GM18873 (cell line): ENCODE measurements at regions not wholly inside any gene's neighbourhood (a gene's known extent, or its start where the extent isn't known, plus 50 kb on each side); places are given as distances from the start of the nearest gene placed in this dataset.
A peak's percentile ranks its signal among the peaks of the same experiment; 100 is the strongest.

Source experiments
- ATAC-seq: cut with Tn5 transposase; IDR thresholded peaks from one replicate; pipeline ENCODE4 v1.9.1; 2021; ENCODE audit warnings: mild to moderate bottlenecking, moderate library complexity, moderate number of reproducible peaks; ENCODE audit not compliant: unreplicated experiment, low FRiP score

DNA sequence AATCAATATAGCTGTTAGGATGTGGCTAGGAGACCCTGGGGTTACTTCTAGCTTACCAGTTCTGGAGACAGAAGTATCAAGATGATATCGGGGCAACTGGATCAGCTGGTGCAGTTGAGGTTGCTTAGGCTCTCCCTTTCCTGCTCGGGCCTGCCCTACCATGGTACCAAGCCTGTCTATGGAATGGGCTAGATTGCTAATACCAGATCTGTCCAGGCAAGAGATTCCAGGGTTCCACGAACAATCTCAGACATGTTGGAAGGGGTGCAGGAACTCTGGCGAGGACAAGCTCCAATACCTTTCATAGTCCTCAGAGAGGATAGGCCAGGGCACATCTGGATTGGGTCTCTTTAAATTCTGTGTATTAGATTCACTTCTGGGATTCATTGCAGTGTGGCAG is 53.8 kb downstream of the ADM start:
- ATAC-seq = no peak

DNA sequence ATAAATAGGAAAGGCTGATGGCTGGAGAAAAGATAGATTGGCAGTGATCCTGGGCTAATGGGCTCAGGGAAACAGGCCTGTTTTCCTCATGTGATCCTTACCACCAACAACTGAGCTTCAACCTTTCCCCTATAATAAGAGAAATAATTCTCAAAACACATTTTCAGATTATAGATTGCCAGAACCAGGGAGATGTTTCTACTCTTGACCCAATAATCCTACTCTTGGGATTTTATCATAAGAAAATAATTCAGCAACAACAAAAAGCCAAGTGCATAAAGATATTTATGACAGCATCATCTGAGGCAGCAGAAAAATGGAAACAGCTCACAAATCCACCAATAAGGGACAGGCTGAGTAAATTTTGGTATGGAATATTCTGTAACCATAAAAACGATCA is 54.3 kb downstream of the ADM start:
- ATAC-seq = no peak

DNA sequence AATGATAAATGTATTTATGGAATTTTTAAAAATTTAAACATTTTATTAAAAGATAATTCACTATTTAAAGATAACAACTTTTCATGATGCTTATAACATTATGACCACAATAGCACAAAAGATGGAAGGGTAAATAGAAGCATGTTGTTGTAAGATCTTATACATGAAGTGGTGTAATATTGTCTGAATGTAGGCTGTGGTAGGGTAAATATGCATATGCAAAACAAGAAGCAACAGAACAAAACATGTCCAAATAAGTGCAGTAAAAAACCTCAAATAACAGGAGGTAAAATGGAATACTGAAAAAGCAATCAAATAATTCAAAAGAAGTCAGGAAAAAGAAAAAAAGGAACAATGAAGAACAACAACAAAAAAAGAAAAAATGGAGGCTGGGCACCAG is 56.0 kb downstream of the ADM start:
- no peak for ATAC-seq

DNA sequence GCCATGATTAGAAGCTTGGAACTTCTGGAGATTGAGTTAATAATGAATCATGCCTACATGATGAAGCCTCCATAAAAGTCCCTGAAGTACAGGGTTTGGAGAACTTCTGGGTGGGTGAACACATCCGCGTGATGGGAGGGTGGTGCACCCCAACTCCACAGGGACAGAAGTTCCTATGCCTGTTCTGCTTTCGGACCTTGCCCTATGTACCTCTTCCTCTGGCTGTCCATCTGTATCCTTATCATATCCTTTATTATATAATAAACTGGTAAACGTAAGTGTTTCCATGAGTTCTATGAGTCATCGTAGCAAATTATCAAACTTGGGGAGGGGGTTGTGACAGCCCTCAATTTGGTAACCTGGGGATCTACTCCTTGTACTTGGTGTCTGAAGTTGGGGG is 60.2 kb downstream of the ADM start:
- no peak for ATAC-seq

DNA sequence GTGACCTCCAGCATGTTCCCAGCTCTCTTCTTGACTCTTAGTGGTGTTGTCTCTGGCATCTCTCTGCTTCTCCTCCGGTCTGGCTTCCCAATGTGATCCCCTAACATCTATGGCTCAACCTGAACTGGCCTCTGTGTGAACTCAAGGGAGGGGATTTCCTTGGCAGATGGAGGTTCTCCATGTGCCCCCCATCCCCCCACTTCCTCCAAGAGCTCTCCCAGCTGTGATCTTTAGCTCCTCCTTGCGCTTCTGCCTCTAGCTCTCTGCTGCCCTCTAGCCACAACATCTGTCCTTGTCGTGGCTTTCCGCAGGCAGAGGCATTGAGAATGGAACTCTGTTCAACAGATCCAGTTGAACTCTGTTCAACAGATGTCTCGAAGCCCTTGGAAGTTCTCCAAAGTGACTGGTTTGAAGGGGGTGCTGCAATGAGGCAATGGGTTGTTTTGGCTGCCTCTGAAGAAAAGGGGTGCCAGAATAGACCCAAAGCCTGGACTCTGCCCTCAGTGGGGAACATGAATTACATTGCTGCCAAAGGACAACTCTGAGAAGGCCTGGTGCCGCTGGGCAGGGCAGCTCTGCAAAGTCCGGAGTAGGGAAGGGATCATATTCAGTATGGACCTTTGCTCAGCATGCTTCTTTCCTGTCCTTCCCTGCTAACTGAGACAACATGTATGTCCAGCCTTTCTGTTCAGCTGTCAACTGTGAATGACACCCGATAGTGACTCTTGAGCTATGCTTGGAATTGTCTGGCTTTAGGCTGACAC is 61.9 kb downstream of the ADM start:
- peak; percentile 79 for ATAC-seq

DNA sequence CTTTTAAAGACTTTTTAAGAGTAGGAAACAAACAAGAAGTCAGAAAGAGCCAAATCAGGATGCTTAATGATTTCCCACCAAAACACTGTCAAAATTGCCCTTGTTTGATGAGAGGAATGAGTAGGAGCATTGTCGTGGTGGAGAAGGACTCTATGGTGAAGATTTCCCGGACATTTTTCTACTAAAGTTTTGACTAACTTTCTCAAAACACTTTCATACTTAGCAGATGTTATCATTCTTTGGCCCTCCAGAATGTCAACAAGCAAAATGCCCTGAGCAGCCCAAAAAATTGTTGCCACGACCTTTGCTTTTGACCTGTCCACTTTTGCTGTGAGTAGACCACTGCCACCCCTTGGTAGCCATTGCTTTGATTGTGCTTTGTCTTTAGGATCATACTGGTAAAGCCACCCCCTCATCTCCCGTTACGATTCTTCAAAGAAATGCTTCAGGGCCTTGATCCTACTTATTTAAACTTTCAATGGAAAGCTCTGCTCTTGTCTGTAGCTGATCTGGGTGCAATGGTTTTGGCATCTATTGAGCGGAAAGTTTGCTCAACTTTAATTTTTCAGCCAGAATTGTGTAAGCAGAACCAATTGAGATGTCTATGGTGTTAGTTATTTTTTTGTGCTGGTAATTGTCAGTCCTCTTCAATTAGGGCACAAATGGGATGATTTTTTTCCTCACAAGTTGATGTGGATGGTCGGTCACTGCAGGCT is 67.2 kb downstream of the ADM start:
- no peak for ATAC-seq

DNA sequence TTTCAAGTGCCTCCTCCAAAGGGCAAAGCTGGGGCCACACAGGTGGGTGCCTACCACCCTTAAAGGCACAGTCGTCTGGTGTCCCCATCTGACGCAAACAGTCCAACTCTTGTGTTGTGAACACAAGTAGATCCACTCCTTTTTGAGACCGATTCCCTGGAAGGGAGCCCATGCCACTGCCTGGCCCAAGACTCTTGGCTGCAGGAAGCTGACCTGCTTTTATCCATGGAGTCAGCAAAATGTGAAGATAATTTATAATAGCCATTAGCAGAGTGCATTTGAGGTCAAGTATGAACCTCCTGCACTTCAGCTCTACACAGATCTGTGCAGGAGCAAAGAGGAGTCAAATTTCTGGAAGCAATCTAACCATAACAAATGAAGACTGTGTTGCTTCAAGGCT is 68.5 kb downstream of the ADM start:
- ATAC-seq = no peak

DNA sequence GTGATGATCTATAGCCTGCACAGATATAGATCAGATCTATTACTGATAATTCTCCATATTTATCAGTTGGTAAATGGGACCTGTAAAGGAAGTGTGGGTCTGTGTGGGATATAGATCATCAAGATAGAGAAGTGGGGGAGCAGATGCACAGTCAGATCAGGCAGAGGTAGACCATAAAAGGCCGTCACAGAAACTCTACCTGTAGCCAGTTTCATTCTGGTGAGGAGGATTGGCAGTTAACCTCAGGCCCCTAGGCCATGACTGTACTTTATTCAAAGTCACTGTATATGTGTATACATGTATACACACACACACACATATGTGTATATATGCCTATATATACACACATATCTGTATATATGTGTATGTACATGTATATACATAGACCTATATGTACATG is 69.1 kb downstream of the ADM start:
- ATAC-seq = no peak

DNA sequence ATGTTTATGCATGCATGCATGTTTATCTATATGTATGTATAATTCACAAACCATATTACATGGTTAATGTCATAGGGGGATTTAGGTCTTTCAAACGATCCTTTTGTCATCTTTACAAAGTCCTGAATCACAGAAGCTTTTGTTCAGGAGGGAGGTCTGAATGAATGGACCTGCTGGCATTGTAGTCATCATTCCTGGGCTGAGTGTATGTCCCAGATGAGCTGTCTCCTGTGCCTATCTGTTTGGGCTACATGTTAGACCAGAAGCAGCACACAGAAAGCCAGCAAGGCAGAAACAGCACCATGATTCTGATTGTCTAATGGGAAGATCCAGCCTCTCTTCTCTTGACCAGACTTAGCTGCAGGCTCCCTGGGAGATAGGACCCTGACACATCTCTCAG is 69.5 kb downstream of the ADM start:
- no peak for ATAC-seq

DNA sequence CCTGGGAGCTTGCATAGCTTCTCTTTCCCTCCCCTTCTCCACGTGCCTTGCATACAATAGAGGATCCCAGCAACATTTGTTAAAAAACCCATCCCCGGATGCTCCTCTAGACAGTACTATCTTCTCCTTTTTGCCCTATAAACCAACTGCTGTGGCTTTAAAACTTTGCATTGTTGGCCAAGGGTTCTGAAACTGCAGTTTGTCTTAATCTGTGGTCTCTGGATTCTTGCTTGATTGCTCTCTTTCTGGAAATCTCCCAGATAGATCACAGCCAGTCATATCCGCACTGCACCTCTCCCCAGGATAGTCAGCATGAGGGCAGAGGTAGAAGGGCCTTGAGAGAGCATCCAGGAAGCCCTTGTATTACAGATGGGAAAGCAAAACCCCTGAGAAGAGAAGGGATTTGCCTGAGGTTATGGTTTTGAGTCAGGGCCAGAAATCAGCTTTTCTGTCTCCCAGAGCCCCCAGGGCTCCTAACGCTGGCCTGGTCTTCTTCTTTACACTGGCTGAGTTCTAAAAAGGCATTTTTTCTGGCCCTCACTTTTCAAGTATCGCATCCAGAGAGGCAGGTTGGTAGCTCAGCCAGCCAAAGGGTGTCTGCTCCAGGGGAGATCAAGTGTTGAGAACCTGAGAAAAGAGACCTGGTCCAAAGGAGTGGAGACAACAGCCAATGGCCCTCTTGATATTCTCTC is 70.6 kb downstream of the ADM start:
- ATAC-seq = no peak

DNA sequence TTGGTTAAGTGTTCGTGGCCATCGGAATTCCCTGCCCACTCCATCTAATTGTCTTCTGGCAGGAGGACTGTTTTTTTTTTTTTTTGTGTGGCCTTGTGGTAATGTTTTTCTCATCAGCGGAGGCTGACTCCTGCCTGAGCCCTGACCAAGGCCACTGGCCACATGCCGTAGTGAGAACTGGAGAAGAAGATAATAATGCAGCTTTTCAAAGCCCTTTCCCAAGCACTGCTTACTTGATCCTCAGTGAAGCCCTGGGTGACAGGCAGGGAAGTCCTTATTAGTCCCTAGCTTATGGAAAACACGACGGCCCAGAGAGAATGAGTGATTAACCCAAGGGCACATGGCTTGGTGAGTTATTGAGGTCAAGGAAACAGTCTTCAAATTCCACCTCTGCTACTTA is 71.2 kb downstream of the ADM start:
- no peak for ATAC-seq

DNA sequence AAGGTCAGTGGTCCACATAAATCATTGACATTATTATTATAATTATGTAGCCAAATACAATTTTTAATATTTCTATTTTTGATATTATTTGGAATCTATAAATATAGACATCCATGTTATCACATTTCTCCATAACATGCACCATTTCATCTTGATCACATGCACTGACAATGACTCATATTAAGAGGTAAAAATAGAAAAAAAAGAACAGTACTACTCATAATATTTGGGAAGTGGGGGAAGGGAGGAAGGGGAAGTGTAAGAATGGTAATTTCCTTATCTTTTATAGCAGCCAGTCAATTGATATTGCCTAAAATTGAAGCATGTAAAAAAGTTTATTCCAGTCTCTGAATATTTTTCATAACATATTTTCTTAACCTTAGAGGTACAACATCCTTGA is 72.3 kb downstream of the ADM start:
- no peak for ATAC-seq

DNA sequence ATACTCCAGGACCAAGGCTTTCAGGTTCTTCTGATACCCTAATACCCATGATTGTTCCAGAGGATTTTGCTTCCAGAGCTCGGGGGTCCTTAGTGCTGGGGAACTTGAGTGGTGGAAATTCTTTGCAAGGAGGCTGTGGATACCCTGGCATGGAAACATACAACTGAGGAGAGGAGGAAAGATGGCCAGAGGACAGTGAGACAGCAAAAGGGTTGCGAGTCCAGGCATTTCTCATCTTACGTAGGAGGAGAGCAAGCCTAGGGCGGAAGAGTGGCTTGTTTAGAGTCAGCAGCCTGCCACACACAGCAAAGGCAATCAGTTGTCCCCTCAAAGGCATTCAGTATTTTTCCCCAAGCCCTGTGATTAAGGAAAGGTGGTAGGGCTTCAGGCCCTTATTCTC is 73.5 kb downstream of the ADM start:
- ATAC-seq = no peak

DNA sequence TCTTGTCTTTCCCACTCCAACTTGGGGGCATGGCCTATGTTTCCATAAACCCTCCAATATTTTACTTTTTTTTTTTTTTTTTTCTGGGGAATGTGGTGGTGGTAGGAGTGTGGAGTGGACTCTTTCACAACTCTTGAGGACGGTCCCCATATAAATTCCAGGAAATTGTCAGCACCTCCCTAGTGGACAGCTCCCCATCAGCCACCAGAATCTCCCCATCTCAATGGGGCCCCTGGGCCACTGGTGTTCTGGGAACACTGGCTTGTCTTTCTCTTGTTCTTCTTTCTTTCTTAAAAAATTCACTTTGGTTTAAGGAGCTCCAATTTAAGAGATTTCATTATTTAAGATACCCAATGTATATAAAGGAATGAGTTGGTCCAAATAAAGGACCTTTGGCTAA is 74.1 kb downstream of the ADM start:
- ATAC-seq = no peak

DNA sequence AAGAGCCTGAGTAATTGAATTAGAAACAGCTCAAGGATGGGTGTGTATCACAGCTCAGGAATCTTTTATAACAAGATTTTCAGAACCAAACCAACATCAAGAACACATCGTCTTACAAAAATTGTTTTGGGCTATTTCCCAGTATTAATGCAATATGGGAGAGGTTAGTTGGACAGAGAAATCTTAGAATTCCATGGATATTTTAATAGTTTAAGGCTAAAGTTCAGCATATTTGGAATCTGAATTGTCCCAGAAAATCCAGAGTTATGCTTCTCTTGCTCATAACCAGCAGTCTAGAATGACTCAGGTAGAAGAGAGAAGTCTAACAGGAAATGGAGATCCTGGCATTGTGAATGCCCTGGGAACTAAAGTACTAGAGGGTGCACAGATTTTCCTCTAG is 74.6 kb downstream of the ADM start:
- no peak for ATAC-seq

DNA sequence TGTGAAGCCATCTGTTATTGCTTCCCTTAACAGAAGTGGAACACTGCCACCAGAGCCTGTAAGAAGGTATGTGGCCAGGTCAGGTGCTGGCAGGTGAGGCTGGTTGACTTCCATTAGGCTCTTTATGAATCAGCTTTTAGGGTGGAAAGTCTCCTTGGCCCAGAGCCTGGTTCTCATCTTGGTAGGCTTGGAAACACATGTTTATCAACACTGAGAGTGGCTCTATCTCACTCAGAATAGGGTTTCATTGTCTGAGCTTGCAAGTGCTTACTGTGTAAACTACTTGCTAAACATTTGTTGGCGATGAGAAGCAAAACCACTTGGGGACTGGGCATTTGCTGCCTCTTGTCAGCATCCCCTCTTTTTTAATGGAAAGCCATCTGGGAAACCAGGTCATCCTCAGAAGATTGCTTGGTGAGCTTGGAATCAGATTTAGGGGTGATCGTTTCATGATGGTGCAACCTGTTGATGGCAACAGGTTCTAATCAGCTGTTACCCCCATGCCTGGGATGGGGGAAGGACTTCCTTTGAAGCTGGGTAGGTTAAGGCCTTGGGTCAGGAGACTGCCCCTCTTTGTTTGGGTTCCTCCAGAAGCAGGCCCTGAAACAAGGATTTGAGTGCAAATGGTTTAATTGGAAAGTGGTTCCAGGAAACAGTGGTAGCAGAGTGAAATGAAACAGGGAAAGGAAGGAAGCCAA is 75.0 kb upstream of the AMPD3 start:
- no peak for ATAC-seq

DNA sequence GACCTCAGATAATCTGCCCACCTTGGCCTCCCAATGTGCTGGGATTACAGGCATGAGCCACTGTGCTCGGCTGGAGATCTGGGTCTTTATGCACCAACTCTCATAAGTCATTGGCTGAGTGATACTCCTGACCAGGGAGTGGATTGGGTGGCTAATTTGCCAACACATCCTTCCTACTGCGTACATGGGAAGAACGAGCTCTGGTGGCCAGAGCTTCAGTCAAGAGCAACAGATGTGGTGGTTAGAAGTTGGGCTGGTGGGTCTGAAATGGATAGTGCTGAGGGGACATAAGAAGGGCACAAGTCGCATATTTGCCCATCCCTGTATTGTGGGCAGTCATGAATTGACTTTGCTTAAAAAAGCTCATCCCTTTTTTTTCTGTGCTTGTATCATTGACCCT is 74.1 kb upstream of the AMPD3 start:
- ATAC-seq = no peak

DNA sequence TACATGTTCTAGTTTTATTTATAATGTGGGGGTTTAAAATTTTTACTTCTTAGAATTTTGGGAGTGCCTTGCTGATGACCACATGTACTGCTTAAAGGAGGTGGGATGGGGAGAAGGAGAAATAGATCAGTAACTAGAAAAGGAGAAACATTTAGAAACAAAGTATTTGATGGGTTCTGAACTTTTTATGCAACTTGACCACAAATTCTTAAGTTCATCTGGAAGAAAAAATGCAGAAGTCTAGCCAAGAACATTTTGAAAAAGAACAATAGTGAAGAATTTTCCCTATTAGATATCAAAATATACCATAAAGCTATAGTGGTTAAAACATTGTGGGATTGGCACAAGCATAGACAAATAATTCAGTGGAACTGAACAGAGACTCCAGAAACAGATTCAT is 73.3 kb upstream of the AMPD3 start:
- ATAC-seq = no peak

DNA sequence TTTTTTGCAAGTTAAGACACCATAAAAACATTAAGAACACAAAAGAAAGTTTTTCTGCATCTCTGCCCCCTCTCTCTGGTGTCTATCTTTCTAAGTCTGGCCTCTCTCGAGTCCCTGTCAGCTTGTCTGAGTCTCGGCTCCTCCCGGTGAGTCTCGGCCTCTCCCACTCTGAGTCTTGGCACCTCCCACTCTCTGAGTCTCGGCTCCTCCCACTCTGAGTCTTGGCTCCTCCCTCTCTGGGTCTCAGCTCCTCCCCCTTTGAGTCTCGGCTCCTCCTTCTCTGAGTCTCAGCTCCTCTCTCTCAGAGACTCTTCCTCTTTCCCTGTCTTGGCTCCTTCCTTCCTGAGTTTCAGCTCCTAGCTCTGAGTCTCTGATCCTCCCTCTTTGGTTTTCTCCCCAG is 72.5 kb upstream of the AMPD3 start:
- no peak for ATAC-seq

DNA sequence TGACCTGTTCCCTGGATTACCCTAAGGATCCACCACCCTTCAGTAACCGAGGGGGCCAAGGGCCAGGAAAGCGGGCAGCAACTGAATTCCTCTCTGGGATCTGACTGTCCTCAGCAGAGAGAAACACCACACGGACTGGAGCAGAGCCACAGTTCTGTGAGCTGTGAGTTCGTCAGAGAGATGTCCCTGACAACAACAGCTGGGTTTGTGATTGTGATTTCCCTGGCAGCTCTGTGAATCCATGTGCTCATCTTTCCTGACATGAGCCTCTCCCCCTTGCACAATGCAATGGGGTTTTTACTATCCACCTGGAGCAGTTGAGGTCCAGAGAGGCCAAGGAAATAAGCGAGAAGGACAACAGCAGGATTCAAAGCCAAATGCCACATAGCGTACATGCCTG is 69.4 kb upstream of the AMPD3 start:
- no peak for ATAC-seq

DNA sequence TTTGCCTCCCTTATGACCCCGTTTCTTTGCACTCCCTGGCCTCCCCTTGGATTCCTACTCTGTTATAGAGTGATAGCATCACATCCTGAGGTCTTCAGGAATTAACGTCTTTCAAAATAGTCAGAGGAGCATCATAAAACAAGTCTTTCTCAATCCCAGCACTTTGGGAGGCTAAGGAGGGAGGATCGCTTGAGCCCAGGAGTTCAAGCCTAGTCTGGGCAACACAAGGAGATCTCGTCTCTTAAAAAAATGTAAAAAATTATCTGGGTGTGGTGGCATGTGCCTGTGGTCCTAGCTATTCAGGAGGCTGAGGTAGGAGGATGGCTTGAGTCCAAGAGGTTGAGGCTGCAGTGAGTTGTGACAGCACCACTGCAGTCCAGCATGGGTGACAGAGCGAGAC is 68.7 kb upstream of the AMPD3 start:
- no peak for ATAC-seq
